Upper lobe of left lung (tissue), 6 donors: ENCODE measurements at regions not wholly inside any gene's neighbourhood (a gene's known extent, or its start where the extent isn't known, plus 50 kb on each side); places are given as distances from the start of the nearest gene placed in this dataset.

Experiments used
- ATAC-seq, 2 donors: fragments of 200-7000 bp; cut with Tn5 transposase; one replicate each; pipeline ENCODE4 v1.9.1; 2022; ENCODE audit warnings: mild to moderate bottlenecking in 2 of 2, moderate library complexity in 2 of 2; ENCODE audit not compliant: low FRiP score in 2 of 2
- DNase-seq, 2 donors: peaks; one replicate each; pipeline ENCODE4 v3.0.0-alpha.2; 2019 to 2020
- H3K27ac ChIP-seq, 4 donors: fragments of 200-600 bp; sonication (generic); one replicate each; pipeline ENCODE4 v1.5.1; 2016 to 2019
- H3K27me3 ChIP-seq, 4 donors: fragments of 200-600 bp; sonication (generic); one replicate each; pipeline ENCODE4 v1.5.1; 2017 to 2019
- H3K36me3 ChIP-seq, 4 donors: fragments of 200-600 bp; sonication (generic); one replicate each; pipeline ENCODE4 v1.5.1; 2016 to 2019
- H3K4me1 ChIP-seq, 4 donors: fragments of 200-600 bp; sonication (generic); one replicate each; pipeline ENCODE4 v1.5.1; 2018 to 2019
- H3K4me3 ChIP-seq, 4 donors: fragments of 200-600 bp; sonication (generic); one replicate each; pipeline ENCODE4 v1.5.1; 2017 to 2019; ENCODE audit warnings: mild to moderate bottlenecking in 2 of 4, moderate library complexity in 1 of 4
- H3K9me3 ChIP-seq, 4 donors: fragments of 200-600 bp; sonication (generic); one replicate each; pipeline ENCODE4 v1.5.1; 2018 to 2019
- EP300 ChIP-seq, 4 donors: sonication (generic); formaldehyde crosslinking; IDR thresholded peaks; one replicate each; pipeline ENCODE4 v1.5.1; 2017; ENCODE audit warnings: antibody characterized with exemption in 4 of 4, control low read depth in 2 of 4
- POLR2A ChIP-seq, 4 donors: fragments of 450-650 bp; IDR thresholded peaks; one replicate each; pipeline ENCODE4 v1.5.1; 2016 to 2017; ENCODE audit warnings: antibody characterized with exemption in 4 of 4, mild to moderate bottlenecking in 2 of 4
- POLR2AphosphoS5 ChIP-seq, 2 donors: sonication (generic); formaldehyde crosslinking; IDR thresholded peaks; one replicate each; pipeline ENCODE4 v1.5.1; 2017; ENCODE audit warnings: antibody characterized with exemption in 2 of 2
- WGBS, 2 donors: methylation state at CpG; one replicate each; pipeline ENCODE4 v1.1.5; 2017 to 2018; 5-methylcytosine and 5-hydroxymethylcytosine counted together
- TF ChIP-seq, protein P1 (sequence below), 6 experiments: fragments of 450-650 bp in 4 of 6; fragments of 200-600 bp in 2 of 6; sonication (generic) in 2 of 6; IDR thresholded peaks; one replicate each; pipeline ENCODE4 v1.5.1; 2016 to 2019; ENCODE audit warnings: antibody characterized with exemption in 6 of 6
- donor health status: DM: no; HTN: no; CAD: no; lungs with moderate emphysema.
- donor health status: DM: no; HTN: yes; CAD: no; lungs with severe emphysema.

DNA sequence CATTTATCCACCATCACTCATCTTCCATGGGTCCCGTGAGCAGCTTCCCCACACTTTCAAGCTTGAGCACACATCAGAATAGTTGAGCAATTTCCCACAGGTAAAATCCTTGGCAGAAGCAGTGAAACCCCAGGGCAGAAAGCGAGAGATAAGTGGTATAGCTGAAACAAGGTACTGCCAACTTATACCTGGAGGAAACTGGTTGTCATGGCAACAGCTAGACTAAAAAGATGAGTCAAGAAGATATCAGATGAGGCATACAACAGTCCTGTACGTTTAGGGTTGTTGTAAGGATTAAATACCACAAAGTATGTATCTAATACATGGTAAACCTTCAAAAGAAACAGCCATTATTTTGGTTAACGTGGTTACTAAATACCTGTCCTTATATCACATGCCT lies 66.9 kb upstream of the PHOX2B start:
- Histone ChIP-seq H3K9me3 (no peaks in the 10 kb centered on the region), H3K4me3 (no peak overlapping the region), H3K4me1 (no peaks in the 10 kb centered on the region), H3K27me3 (no peaks in the 10 kb centered on the region), H3K27ac (no peak overlapping the region), H3K36me3 (no peaks in the 10 kb centered on the region)
- 71 to 75% methylated on average over 4 of the region's 4 CpGs for WGBS, 2 donors
- no peak for DNase-seq
- TF ChIP-seq POLR2A (IDR thresholded peaks at IDR 0.05) (no peak), EP300 (IDR thresholded peaks at IDR 0.05) (no peak), POLR2AphosphoS5 (IDR thresholded peaks at IDR 0.05) (no peak)
- TF ChIP-seq, protein P1, sequence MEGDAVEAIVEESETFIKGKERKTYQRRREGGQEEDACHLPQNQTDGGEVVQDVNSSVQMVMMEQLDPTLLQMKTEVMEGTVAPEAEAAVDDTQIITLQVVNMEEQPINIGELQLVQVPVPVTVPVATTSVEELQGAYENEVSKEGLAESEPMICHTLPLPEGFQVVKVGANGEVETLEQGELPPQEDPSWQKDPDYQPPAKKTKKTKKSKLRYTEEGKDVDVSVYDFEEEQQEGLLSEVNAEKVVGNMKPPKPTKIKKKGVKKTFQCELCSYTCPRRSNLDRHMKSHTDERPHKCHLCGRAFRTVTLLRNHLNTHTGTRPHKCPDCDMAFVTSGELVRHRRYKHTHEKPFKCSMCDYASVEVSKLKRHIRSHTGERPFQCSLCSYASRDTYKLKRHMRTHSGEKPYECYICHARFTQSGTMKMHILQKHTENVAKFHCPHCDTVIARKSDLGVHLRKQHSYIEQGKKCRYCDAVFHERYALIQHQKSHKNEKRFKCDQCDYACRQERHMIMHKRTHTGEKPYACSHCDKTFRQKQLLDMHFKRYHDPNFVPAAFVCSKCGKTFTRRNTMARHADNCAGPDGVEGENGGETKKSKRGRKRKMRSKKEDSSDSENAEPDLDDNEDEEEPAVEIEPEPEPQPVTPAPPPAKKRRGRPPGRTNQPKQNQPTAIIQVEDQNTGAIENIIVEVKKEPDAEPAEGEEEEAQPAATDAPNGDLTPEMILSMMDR (IDR thresholded peaks at IDR 0.05), result no peak
- no peak for ATAC-seq

DNA sequence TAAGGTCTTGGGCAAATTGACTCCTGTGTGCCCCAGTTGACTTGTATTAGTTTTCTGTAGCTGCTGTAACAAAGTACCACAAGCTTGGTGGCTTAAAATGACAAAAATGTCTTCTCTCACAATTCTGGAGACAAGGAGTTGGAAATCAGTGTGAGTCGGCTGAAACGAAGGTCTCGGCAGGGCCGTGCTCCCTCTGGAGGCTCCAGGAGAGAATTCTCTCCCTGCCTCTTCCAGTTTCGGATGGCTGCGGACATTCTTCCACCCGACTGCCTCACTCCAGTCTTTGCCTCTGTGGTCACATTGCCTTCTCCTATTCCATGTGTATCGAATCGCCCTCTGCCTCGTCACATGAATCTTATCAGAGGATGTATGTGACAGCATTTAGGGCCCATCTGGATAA lies 66.0 kb upstream of the PHOX2B start:
- ATAC-seq, result no peak

DNA sequence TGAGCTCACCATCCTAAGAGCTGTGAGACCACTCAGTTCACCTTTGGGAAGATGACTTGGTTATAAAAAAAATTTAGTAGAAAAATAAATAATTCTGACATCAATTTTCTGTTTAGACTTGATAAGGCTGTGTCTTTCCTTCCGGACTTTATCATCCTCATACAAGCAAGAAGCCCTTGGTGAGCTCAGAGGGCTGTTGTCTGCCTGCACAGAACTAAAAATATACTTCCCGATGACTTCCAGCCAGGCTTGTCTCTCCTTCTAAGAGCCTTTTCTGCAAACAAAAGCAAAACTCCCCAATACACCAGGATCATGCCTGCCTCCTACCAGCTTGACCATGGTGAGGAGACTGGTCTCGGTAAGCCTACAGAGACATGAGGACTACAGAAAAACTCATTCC lies 58.3 kb upstream of the PHOX2B start:
- ATAC-seq, result no peak
- H3K4me3 ChIP-seq, result no peak overlapping the region
- 73 to 74% methylated on average over 3 of the region's 3 CpGs for WGBS, 2 donors
- no peaks in the 10 kb centered on the region for H3K4me1 ChIP-seq
- H3K27me3 ChIP-seq, result no peaks in the 10 kb centered on the region
- no peaks in the 10 kb centered on the region for H3K9me3 ChIP-seq
- no peak for TF ChIP-seq EP300 (IDR thresholded peaks at IDR 0.05)
- no peak for TF ChIP-seq POLR2AphosphoS5 (IDR thresholded peaks at IDR 0.05)
- TF ChIP-seq, protein P1 (IDR thresholded peaks at IDR 0.05), result no peak
- TF ChIP-seq POLR2A (IDR thresholded peaks at IDR 0.05), result no peak
- no peak overlapping the region for H3K27ac ChIP-seq
- no peaks in the 10 kb centered on the region for H3K36me3 ChIP-seq
- no peak for DNase-seq

More for the DNA sequence above, 66.0 kb upstream of the PHOX2B start:
- H3K36me3 ChIP-seq, result no peaks in the 10 kb centered on the region
- H3K4me3 ChIP-seq, result no peak overlapping the region
- H3K9me3 ChIP-seq, result no peaks in the 10 kb centered on the region
- no peaks in the 10 kb centered on the region for H3K27me3 ChIP-seq
- H3K27ac ChIP-seq, result no peak overlapping the region
- no peak for DNase-seq
- no peaks in the 10 kb centered on the region for H3K4me1 ChIP-seq
- TF ChIP-seq POLR2A (IDR thresholded peaks at IDR 0.05) (no peak), POLR2AphosphoS5 (IDR thresholded peaks at IDR 0.05) (no peak), EP300 (IDR thresholded peaks at IDR 0.05) (no peak)
- TF ChIP-seq, protein P1 (IDR thresholded peaks at IDR 0.05), result peak in 1 of 6 experiments; percentile 24
- 45 to 50% methylated on average over 10 of the region's 10 CpGs for WGBS, 2 donors

DNA sequence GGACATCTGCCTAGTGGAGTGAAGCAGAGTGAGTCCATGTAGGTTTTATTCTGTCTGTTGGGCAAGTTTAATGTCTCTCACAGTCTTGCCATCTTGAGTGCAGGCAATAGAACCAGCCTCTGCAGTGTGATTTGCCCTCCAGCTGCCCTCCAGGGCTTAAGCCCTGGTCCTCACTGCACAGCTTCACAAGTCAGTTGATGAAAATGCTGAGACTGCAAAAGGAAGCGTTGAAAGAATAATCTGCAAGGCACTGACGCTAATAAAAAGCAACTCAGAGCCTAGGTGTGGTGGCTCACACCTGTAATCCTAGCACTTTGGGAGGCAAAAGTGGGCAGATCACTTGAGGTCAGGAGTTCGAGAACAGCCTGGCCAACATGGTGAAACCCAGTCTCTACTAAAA lies 54.1 kb upstream of the PHOX2B start:
- Histone ChIP-seq H3K27me3 (no peaks in the 10 kb centered on the region), H3K27ac (no peak overlapping the region), H3K4me3 (no peak overlapping the region), H3K4me1 (no peaks in the 10 kb centered on the region), H3K9me3 (no peaks in the 10 kb centered on the region), H3K36me3 (no peaks in the 10 kb centered on the region)
- WGBS, 2 donors, result 87 to 91% methylated on average over 3 of the region's 3 CpGs
- no peak for ATAC-seq
- TF ChIP-seq, protein P1 (IDR thresholded peaks at IDR 0.05), result no peak
- TF ChIP-seq POLR2A (IDR thresholded peaks at IDR 0.05) (no peak), EP300 (IDR thresholded peaks at IDR 0.05) (no peak), POLR2AphosphoS5 (IDR thresholded peaks at IDR 0.05) (no peak)
- no peak for DNase-seq

DNA sequence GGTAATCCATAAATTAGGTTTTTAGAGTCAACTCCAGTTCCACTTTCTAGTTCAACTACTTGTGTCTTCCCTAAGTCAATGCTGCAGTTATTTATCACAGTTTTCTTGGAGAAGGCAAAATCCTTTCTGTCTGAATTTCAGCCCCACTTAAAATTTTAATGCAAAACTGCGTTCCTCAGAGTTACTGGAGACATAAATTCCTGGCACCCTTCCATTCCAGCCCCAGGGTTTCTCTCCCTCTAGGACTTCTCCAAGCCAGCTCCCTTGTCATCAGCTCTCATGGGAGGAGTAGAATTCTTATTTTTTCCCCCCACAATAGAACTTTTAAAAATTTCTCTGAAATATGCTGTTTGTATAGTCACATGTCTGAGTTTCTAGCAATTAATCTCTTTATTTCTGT lies 50.6 kb upstream of the PHOX2B start:
- WGBS, 2 donors, result 54 to 57% methylated on average over 1 of the region's 1 CpG
- DNase-seq (no peak), ATAC-seq (no peak)
- Histone ChIP-seq H3K27ac (no peak overlapping the region), H3K27me3 (no peaks in the 10 kb centered on the region), H3K9me3 (no peaks in the 10 kb centered on the region), H3K4me1 (no peaks in the 10 kb centered on the region), H3K36me3 (no peaks in the 10 kb centered on the region), H3K4me3 (no peak overlapping the region)
- TF ChIP-seq EP300 (IDR thresholded peaks at IDR 0.05), result no peak
- TF ChIP-seq, protein P1 (IDR thresholded peaks at IDR 0.05), result no peak
- TF ChIP-seq POLR2AphosphoS5 (IDR thresholded peaks at IDR 0.05), result no peak
- TF ChIP-seq POLR2A (IDR thresholded peaks at IDR 0.05), result no peak
